WTC11 (cell line): ENCODE measurements at regions not wholly inside any gene's neighbourhood (a gene's known extent, or its start where the extent isn't known, plus 50 kb on each side); places are given as distances from the start of the nearest gene placed in this dataset.
A peak's percentile ranks its signal among the peaks of the same experiment; 100 is the strongest.

ENCODE experiments used
- ATAC-seq: fragments of 200-7000 bp; cut with Tn5 transposase; 2 replicates; pipeline ENCODE4 v1.10.0; 2021; ENCODE audit warnings: mild to moderate bottlenecking, moderate library complexity
- CTCF ChIA-PET: fragments of 300-600 bp; sonication (Branson Sonifier 250); formaldehyde crosslinking; loops from one replicate; lab custom pipeline; 2021; ENCODE audit warnings: antibody characterized with exemption; lab: Charles Lee
- POLR2A ChIA-PET: fragments of 350-600 bp; sonication (Branson Sonifier 250); formaldehyde crosslinking; loops from one replicate; lab custom pipeline; 2021; ENCODE audit warnings: antibody characterized with exemption; lab: Charles Lee
- DNase-seq: peaks from one replicate; pipeline ENCODE4 v3.0.0; 2021; ENCODE audit warnings: low spot score
- H3K27ac Mint-ChIP-seq: 2 replicates; pipeline ENCODE4 v1.8.0; 2021; ENCODE audit warnings: mixed read lengths
- H3K27me3 Mint-ChIP-seq: 2 replicates; pipeline ENCODE4 v1.8.0; 2021; ENCODE audit warnings: low read depth, mild to moderate bottlenecking, moderate library complexity, mixed read lengths
- H3K36me3 Mint-ChIP-seq: 2 replicates; pipeline ENCODE4 v1.8.0; 2021; ENCODE audit warnings: mixed read lengths
- H3K4me1 Mint-ChIP-seq: 2 replicates; pipeline ENCODE4 v1.8.0; 2022; ENCODE audit warnings: mixed read lengths
- H3K4me3 Mint-ChIP-seq: 2 replicates; pipeline ENCODE4 v1.8.0; 2021; ENCODE audit warnings: mild to moderate bottlenecking, moderate library complexity, mixed read lengths
- H3K9me3 Mint-ChIP-seq: 2 replicates; pipeline ENCODE4 v1.8.0; 2021; ENCODE audit warnings: mixed read lengths
- ETV6 ChIP-seq: sonication (generic); formaldehyde crosslinking; IDR thresholded peaks from 2 replicates; pipeline ENCODE4 v1.8.1; 2022; ENCODE audit warnings: mild to moderate bottlenecking, missing genetic modification reagents
- GTF2I ChIP-seq: fragments of 250-450 bp; sonication (Bioruptor Pico); conservative IDR thresholded peaks from 2 replicates; pipeline ENCODE4 v1.4.0; 2021; ENCODE audit warnings: mild to moderate bottlenecking
- NR3C1 ChIP-seq: sonication (generic); formaldehyde crosslinking; conservative IDR thresholded peaks from 2 replicates; pipeline ENCODE4 v1.8.1; 2023; ENCODE audit warnings: low read depth, mild to moderate bottlenecking, missing genetic modification reagents
- PRRX2 ChIP-seq: fragments of 250-450 bp; sonication (Bioruptor Pico); IDR thresholded peaks from 2 replicates; pipeline ENCODE4 v1.8.0; 2021; ENCODE audit warnings: mild to moderate bottlenecking
- SMAD3 ChIP-seq: sonication (generic); formaldehyde crosslinking; IDR thresholded peaks from 2 replicates; pipeline ENCODE4 v1.8.0; 2022; ENCODE audit warnings: missing genetic modification reagents, mild to moderate bottlenecking, borderline replicate concordance
- ZNF423 ChIP-seq: fragments of 250-450 bp; sonication (Bioruptor Pico); IDR thresholded peaks from 2 replicates; pipeline ENCODE4 v2.1.2; 2022; ENCODE audit warnings: mild to moderate bottlenecking, moderate library complexity
- TF ChIP-seq, protein P1 (sequence below): fragments of 200-600 bp; IDR thresholded peaks from 2 replicates; pipeline ENCODE4 v1.8.0; 2022; ENCODE audit warnings: antibody characterized with exemption
- TF ChIP-seq, protein P2 (sequence below): sonication (generic); formaldehyde crosslinking; IDR thresholded peaks from 2 replicates; pipeline ENCODE4 v1.8.0; 2023; ENCODE audit warnings: missing genetic modification reagents
- TF ChIP-seq, protein P3 (sequence below): fragments of 250-450 bp; sonication (Bioruptor Pico); IDR thresholded peaks from 2 replicates; pipeline ENCODE4 v1.9.0; 2021; ENCODE audit warnings: moderate library complexity, mild to moderate bottlenecking, inconsistent platforms, borderline replicate concordance
- TF ChIP-seq, protein P4 (sequence below): sonication (generic); formaldehyde crosslinking; IDR thresholded peaks from 2 replicates; pipeline ENCODE4 v1.8.0; 2022; ENCODE audit warnings: missing genetic modification reagents
- TF ChIP-seq, protein P5 (sequence below): sonication (generic); formaldehyde crosslinking; IDR thresholded peaks from 2 replicates; pipeline ENCODE4 v1.8.1; 2023; ENCODE audit warnings: mild to moderate bottlenecking, missing genetic modification reagents, moderate library complexity

DNA sequence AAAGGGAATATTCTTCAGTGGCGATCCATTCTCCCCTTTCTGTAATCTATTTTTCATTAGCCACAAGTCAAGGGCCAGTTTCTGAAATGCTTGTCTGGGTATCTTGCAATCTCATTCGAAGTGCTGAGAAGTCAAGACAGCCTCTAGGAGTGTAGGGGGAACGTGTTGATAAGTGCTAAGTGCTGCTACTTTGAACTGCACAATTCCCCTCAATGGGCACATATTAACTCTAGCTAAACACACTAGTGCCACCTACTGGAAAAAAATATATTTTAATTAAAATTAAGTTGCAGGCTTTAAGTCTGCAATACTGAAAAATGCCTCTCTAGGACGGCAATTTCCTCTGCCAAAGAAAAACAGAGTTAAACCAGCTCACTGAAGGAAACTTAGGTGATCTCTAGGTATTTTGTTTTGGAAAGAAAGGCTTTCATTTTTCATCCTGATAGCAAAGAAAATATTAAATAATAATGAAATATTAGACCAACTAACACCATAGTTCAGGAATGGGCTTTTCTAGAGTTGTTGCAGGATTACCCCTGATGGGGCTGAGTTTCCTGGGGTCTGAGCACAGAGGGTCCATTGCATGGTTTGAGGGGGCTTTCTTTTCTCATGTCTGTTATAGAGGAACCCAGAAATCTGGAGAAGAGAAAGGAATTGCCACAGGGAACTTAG lies 181.9 kb upstream of the KBTBD8 start:
- TF ChIP-seq, protein P1, sequence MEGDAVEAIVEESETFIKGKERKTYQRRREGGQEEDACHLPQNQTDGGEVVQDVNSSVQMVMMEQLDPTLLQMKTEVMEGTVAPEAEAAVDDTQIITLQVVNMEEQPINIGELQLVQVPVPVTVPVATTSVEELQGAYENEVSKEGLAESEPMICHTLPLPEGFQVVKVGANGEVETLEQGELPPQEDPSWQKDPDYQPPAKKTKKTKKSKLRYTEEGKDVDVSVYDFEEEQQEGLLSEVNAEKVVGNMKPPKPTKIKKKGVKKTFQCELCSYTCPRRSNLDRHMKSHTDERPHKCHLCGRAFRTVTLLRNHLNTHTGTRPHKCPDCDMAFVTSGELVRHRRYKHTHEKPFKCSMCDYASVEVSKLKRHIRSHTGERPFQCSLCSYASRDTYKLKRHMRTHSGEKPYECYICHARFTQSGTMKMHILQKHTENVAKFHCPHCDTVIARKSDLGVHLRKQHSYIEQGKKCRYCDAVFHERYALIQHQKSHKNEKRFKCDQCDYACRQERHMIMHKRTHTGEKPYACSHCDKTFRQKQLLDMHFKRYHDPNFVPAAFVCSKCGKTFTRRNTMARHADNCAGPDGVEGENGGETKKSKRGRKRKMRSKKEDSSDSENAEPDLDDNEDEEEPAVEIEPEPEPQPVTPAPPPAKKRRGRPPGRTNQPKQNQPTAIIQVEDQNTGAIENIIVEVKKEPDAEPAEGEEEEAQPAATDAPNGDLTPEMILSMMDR = peak; percentile 27; the same call in 1 of the 2 replicates
- TF ChIP-seq PRRX2 (CRISPR knock-in tag) = no peak
- H3K4me3 Mint-ChIP-seq = no peak overlapping the region
- no peaks in the 10 kb centered on the region for H3K27me3 Mint-ChIP-seq
- CTCF ChIA-PET = interaction anchor here (1.0 to 2.8 kb wide), 4 partner anchors 13 to 539 kb away, joined by 3 to 15 read pairs (median 5); no protein-coding TSS in a partner anchor
- ATAC-seq = peak; percentile 86
- no peak overlapping the region for H3K27ac Mint-ChIP-seq
- no peaks in the 10 kb centered on the region for H3K36me3 Mint-ChIP-seq
- H3K9me3 Mint-ChIP-seq = peaks cover 6% of the 10 kb centered on the region
- DNase-seq = no peak
- POLR2A ChIA-PET = no interaction called here
- peaks cover 47% of the 10 kb centered on the region for H3K4me1 Mint-ChIP-seq

DNA sequence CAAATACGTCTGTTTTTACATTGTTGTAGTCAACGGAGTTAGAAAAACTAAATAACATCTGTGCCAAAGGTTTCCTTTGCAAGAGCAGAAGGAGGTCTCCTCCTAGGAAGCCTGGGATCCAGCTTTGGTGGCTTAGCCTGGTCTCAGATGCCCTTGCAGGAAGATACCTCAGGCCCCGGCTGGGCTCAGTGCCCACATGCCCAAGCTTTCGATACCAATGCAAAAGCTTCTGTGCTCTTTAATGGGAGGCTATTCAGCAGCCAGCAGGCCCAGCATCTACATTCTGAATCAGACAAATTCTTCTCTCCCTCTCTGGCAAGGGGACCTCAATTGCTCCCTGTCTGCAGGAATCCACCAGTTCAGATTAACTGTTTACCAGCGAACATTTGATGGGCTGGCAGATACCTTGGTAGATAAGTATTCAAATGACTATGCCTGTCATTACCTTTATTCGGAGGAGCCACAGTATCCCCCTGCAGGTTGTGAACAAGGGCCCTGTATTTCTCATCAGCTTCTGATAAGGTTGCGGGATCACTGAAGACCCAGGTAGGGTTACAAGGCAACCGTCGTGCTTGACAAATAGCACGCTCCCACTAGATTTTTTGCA lies 180.1 kb upstream of the KBTBD8 start:
- POLR2A ChIA-PET = no interaction called here
- TF ChIP-seq, protein P2, sequence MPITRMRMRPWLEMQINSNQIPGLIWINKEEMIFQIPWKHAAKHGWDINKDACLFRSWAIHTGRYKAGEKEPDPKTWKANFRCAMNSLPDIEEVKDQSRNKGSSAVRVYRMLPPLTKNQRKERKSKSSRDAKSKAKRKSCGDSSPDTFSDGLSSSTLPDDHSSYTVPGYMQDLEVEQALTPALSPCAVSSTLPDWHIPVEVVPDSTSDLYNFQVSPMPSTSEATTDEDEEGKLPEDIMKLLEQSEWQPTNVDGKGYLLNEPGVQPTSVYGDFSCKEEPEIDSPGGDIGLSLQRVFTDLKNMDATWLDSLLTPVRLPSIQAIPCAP = no peak
- TF ChIP-seq, all 79 proteins: peak for 0

DNA sequence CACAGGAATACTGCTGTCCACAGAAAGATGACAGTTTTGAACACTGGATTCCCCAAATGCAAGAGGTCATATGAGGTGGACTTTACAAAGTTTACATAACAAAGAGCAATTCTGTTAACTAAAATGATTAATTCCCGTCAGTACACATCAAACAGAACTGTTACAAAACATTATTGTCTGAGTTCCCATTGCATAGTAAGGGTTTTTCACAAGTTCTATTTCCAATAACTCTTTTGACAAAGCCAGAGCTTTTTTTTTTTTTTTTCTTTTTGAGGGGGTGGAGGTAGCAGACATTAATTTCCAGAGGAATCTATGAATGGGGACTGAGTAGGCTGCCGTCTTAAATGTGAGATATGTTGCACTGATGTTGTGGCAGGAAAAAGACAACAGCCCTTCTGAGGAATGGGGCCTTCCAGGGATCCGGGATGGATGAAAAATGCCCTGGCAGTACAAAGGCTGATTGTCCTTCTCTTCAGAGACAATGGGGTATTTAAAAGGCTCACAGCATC lies 178.1 kb upstream of the KBTBD8 start:
- H3K4me3 Mint-ChIP-seq = no peak overlapping the region
- H3K27ac Mint-ChIP-seq = no peak overlapping the region
- no peak for ATAC-seq
- no peak for DNase-seq
- peaks cover 44% of the 10 kb centered on the region for H3K4me1 Mint-ChIP-seq
- POLR2A ChIA-PET = no interaction called here
- TF ChIP-seq, protein P3, sequence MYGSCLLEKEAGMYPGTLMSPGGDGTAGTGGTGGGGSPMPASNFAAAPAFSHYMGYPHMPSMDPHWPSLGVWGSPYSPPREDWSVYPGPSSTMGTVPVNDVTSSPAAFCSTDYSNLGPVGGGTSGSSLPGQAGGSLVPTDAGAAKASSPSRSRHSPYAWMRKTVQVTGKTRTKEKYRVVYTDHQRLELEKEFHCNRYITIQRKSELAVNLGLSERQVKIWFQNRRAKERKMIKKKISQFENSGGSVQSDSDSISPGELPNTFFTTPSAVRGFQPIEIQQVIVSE (CRISPR knock-in tag) = no peak
- TF ChIP-seq SMAD3 (CRISPR knock-in tag) = no peak
- no peak for TF ChIP-seq ZNF423
- no peak for TF ChIP-seq ETV6 (CRISPR knock-in tag)
- TF ChIP-seq, protein P4, sequence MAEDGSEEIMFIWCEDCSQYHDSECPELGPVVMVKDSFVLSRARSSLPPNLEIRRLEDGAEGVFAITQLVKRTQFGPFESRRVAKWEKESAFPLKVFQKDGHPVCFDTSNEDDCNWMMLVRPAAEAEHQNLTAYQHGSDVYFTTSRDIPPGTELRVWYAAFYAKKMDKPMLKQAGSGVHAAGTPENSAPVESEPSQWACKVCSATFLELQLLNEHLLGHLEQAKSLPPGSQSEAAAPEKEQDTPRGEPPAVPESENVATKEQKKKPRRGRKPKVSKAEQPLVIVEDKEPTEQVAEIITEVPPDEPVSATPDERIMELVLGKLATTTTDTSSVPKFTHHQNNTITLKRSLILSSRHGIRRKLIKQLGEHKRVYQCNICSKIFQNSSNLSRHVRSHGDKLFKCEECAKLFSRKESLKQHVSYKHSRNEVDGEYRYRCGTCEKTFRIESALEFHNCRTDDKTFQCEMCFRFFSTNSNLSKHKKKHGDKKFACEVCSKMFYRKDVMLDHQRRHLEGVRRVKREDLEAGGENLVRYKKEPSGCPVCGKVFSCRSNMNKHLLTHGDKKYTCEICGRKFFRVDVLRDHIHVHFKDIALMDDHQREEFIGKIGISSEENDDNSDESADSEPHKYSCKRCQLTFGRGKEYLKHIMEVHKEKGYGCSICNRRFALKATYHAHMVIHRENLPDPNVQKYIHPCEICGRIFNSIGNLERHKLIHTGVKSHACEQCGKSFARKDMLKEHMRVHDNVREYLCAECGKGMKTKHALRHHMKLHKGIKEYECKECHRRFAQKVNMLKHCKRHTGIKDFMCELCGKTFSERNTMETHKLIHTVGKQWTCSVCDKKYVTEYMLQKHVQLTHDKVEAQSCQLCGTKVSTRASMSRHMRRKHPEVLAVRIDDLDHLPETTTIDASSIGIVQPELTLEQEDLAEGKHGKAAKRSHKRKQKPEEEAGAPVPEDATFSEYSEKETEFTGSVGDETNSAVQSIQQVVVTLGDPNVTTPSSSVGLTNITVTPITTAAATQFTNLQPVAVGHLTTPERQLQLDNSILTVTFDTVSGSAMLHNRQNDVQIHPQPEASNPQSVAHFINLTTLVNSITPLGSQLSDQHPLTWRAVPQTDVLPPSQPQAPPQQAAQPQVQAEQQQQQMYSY (CRISPR knock-in tag) = no peak
- no peak for TF ChIP-seq GTF2I (CRISPR knock-in tag)
- TF ChIP-seq, protein P5, sequence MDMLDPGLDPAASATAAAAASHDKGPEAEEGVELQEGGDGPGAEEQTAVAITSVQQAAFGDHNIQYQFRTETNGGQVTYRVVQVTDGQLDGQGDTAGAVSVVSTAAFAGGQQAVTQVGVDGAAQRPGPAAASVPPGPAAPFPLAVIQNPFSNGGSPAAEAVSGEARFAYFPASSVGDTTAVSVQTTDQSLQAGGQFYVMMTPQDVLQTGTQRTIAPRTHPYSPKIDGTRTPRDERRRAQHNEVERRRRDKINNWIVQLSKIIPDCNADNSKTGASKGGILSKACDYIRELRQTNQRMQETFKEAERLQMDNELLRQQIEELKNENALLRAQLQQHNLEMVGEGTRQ = no peak
- no peak for TF ChIP-seq NR3C1 (CRISPR knock-in tag)
- no peaks in the 10 kb centered on the region for H3K27me3 Mint-ChIP-seq
- CTCF ChIA-PET = no interaction called here
- H3K9me3 Mint-ChIP-seq = no peaks in the 10 kb centered on the region
- no peaks in the 10 kb centered on the region for H3K36me3 Mint-ChIP-seq

More for the DNA sequence above, 180.1 kb upstream of the KBTBD8 start:
- H3K4me1 Mint-ChIP-seq = peaks cover 53% of the 10 kb centered on the region
- no peaks in the 10 kb centered on the region for H3K27me3 Mint-ChIP-seq
- peaks cover 1% of the 10 kb centered on the region for H3K9me3 Mint-ChIP-seq
- CTCF ChIA-PET = interaction anchor here (1.0 to 2.0 kb wide), 5 partner anchors 15 to 541 kb away, joined by 3 to 18 read pairs (median 4); no protein-coding TSS in a partner anchor
- no peaks in the 10 kb centered on the region for H3K36me3 Mint-ChIP-seq
- ATAC-seq = 0 out of 2 replicates have a peak, but pooled peaks have one; percentile 20
- H3K4me3 Mint-ChIP-seq = no peak overlapping the region
- no peak overlapping the region for H3K27ac Mint-ChIP-seq
- no peak for DNase-seq
